ENCODE measurements at regions not wholly inside any gene's neighbourhood (a gene's known extent, or its start where the extent isn't known, plus 50 kb on each side); places are given as distances from the start of the nearest gene placed in this dataset.

DNA sequence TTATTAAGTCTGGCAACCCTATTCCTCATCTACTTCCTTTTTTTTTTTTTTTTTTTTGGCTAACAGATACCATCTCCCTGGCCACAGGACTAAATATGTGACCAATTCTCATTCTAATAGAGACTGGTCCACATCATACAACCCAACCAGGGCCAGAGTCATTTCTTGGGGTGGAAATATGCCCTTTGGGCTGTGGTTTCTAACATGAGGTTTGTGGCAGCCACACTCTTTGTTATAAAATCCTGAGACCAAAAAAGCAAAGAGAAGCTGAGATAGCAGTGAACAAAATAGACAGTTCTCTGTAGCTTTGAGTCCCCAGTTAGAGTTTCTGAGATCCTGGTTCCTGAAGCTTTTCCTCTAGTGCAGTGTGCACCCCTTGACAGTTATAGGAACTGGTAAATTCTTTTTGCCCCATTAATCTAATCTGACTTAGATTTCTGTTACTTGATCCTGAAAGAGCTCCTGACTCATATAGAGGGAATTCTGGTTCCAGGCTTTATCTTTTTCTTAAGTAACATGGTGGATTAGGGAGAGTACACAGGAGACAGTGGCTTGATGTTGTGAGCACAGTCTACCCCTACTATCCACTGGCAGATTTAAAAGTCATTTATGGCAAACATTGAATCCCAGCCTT lies 86.8 kb downstream of the MAIP1 start:
- Mint-ChIP-seq H3K27ac (no peak overlapping the region), H3K4me1 (peaks cover 10% of the 10 kb centered on the region; the same call in 2 of the 3 replicates), H3K4me3 (no peak overlapping the region), H3K27me3 (ENCODE audit: insufficient read depth, low read depth, poor library complexity) (no peaks in the 10 kb centered on the region), H3K36me3 (ENCODE audit: low read depth) (peaks cover 28% of the 10 kb centered on the region), H3K9me3 (peaks cover 29% of the 10 kb centered on the region)
- no peak overlapping the region for H3K4me2 ChIP-seq
- no peak overlapping the region for H3K27ac ChIP-seq (ENCODE audit: low read depth)
- no peaks in the 10 kb centered on the region for H3K36me3 ChIP-seq (ENCODE audit: insufficient read depth)
- no peak overlapping the region for H3K4me3 ChIP-seq
- no peaks in the 10 kb centered on the region for H4K20me1 ChIP-seq (replicated peaks; ENCODE audit: insufficient read depth)
- H2AFZ ChIP-seq = no peak overlapping the region
- ATAC-seq = no peak
- H3K27me3 ChIP-seq (ENCODE audit: insufficient read depth) = no peaks in the 10 kb centered on the region
- peaks cover 6% of the 10 kb centered on the region; the same call in 1 of the 2 replicates for H3K9me2 ChIP-seq (ENCODE audit: insufficient read depth)
- DNase-seq (ENCODE audit: low spot score) = no peak
- no peak for TF ChIP-seq STAT1 (IDR thresholded peaks at IDR 0.05; ENCODE audit: unreplicated experiment)
- TF ChIP-seq, protein P1, sequence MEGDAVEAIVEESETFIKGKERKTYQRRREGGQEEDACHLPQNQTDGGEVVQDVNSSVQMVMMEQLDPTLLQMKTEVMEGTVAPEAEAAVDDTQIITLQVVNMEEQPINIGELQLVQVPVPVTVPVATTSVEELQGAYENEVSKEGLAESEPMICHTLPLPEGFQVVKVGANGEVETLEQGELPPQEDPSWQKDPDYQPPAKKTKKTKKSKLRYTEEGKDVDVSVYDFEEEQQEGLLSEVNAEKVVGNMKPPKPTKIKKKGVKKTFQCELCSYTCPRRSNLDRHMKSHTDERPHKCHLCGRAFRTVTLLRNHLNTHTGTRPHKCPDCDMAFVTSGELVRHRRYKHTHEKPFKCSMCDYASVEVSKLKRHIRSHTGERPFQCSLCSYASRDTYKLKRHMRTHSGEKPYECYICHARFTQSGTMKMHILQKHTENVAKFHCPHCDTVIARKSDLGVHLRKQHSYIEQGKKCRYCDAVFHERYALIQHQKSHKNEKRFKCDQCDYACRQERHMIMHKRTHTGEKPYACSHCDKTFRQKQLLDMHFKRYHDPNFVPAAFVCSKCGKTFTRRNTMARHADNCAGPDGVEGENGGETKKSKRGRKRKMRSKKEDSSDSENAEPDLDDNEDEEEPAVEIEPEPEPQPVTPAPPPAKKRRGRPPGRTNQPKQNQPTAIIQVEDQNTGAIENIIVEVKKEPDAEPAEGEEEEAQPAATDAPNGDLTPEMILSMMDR (conservative IDR thresholded peaks at IDR 0.05; ENCODE audit: low read depth in 2 of 2) = no peak
- TF ChIP-seq, protein P2, sequence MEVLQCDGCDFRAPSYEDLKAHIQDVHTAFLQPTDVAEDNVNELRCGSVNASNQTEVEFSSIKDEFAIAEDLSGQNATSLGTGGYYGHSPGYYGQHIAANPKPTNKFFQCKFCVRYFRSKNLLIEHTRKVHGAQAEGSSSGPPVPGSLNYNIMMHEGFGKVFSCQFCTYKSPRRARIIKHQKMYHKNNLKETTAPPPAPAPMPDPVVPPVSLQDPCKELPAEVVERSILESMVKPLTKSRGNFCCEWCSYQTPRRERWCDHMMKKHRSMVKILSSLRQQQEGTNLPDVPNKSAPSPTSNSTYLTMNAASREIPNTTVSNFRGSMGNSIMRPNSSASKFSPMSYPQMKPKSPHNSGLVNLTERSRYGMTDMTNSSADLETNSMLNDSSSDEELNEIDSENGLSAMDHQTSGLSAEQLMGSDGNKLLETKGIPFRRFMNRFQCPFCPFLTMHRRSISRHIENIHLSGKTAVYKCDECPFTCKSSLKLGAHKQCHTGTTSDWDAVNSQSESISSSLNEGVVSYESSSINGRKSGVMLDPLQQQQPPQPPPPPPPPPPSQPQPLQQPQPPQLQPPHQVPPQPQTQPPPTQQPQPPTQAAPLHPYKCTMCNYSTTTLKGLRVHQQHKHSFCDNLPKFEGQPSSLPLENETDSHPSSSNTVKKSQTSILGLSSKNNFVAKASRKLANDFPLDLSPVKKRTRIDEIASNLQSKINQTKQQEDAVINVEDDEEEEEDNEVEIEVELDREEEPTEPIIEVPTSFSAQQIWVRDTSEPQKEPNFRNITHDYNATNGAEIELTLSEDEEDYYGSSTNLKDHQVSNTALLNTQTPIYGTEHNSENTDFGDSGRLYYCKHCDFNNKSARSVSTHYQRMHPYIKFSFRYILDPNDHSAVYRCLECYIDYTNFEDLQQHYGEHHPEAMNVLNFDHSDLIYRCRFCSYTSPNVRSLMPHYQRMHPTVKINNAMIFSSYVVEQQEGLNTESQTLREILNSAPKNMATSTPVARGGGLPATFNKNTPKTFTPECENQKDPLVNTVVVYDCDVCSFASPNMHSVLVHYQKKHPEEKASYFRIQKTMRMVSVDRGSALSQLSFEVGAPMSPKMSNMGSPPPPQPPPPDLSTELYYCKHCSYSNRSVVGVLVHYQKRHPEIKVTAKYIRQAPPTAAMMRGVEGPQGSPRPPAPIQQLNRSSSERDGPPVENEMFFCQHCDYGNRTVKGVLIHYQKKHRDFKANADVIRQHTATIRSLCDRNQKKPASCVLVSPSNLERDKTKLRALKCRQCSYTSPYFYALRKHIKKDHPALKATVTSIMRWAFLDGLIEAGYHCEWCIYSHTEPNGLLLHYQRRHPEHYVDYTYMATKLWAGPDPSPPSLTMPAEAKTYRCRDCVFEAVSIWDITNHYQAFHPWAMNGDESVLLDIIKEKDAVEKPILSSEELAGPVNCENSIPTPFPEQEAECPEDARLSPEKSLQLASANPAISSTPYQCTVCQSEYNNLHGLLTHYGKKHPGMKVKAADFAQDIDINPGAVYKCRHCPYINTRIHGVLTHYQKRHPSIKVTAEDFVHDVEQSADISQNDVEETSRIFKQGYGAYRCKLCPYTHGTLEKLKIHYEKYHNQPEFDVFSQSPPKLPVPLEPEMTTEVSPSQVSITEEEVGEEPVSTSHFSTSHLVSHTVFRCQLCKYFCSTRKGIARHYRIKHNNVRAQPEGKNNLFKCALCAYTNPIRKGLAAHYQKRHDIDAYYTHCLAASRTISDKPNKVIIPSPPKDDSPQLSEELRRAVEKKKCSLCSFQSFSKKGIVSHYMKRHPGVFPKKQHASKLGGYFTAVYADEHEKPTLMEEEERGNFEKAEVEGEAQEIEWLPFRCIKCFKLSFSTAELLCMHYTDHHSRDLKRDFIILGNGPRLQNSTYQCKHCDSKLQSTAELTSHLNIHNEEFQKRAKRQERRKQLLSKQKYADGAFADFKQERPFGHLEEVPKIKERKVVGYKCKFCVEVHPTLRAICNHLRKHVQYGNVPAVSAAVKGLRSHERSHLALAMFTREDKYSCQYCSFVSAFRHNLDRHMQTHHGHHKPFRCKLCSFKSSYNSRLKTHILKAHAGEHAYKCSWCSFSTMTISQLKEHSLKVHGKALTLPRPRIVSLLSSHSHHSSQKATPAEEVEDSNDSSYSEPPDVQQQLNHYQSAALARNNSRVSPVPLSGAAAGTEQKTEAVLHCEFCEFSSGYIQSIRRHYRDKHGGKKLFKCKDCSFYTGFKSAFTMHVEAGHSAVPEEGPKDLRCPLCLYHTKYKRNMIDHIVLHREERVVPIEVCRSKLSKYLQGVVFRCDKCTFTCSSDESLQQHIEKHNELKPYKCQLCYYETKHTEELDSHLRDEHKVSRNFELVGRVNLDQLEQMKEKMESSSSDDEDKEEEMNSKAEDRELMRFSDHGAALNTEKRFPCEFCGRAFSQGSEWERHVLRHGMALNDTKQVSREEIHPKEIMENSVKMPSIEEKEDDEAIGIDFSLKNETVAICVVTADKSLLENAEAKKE (CRISPR knock-in tag; IDR thresholded peaks at IDR 0.05) = no peak
- no peak for TF ChIP-seq JUNB (IDR thresholded peaks at IDR 0.05; ENCODE audit: unreplicated experiment)
- no peak for TF ChIP-seq NANOG (IDR thresholded peaks at IDR 0.05; ENCODE audit: borderline replicate concordance)
- no peak for TF ChIP-seq POLR2AphosphoS5 (IDR thresholded peaks at IDR 0.05; ENCODE audit: low read depth)
- TF ChIP-seq ZNF331 (CRISPR knock-in tag; IDR thresholded peaks at IDR 0.05; ENCODE audit: low read depth) = no peak
- no peak for TF ChIP-seq EZH2 (IDR thresholded peaks at IDR 0.05; ENCODE audit: low read depth, unreplicated experiment)
- TF ChIP-seq EZH2phosphoT487 (IDR thresholded peaks at IDR 0.05; ENCODE audit: unreplicated experiment) = no peak
- TF ChIP-seq ZNF114 (CRISPR knock-in tag; IDR thresholded peaks at IDR 0.05) = no peak
- TF ChIP-seq, protein P3, sequence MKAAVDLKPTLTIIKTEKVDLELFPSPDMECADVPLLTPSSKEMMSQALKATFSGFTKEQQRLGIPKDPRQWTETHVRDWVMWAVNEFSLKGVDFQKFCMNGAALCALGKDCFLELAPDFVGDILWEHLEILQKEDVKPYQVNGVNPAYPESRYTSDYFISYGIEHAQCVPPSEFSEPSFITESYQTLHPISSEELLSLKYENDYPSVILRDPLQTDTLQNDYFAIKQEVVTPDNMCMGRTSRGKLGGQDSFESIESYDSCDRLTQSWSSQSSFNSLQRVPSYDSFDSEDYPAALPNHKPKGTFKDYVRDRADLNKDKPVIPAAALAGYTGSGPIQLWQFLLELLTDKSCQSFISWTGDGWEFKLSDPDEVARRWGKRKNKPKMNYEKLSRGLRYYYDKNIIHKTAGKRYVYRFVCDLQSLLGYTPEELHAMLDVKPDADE (IDR thresholded peaks at IDR 0.05) = no peak
- TF ChIP-seq, protein P4, sequence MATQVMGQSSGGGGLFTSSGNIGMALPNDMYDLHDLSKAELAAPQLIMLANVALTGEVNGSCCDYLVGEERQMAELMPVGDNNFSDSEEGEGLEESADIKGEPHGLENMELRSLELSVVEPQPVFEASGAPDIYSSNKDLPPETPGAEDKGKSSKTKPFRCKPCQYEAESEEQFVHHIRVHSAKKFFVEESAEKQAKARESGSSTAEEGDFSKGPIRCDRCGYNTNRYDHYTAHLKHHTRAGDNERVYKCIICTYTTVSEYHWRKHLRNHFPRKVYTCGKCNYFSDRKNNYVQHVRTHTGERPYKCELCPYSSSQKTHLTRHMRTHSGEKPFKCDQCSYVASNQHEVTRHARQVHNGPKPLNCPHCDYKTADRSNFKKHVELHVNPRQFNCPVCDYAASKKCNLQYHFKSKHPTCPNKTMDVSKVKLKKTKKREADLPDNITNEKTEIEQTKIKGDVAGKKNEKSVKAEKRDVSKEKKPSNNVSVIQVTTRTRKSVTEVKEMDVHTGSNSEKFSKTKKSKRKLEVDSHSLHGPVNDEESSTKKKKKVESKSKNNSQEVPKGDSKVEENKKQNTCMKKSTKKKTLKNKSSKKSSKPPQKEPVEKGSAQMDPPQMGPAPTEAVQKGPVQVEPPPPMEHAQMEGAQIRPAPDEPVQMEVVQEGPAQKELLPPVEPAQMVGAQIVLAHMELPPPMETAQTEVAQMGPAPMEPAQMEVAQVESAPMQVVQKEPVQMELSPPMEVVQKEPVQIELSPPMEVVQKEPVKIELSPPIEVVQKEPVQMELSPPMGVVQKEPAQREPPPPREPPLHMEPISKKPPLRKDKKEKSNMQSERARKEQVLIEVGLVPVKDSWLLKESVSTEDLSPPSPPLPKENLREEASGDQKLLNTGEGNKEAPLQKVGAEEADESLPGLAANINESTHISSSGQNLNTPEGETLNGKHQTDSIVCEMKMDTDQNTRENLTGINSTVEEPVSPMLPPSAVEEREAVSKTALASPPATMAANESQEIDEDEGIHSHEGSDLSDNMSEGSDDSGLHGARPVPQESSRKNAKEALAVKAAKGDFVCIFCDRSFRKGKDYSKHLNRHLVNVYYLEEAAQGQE (IDR thresholded peaks at IDR 0.05; ENCODE audit: unreplicated experiment) = no peak
- no peak for TF ChIP-seq CREB1 (CRISPR knock-in tag; IDR thresholded peaks at IDR 0.05; ENCODE audit: low read depth)
- H3K4me1 ChIP-seq (ENCODE audit: insufficient read depth) = no peaks in the 10 kb centered on the region
- no peaks in the 10 kb centered on the region for H3F3A ChIP-seq (replicated peaks; ENCODE audit: low read depth)
- H3K79me2 ChIP-seq (replicated peaks; ENCODE audit: insufficient read depth) = no peaks in the 10 kb centered on the region

All from GM23338 (cell line).